Astrocyte (in vitro differentiated cells and primary cell): ENCODE measurements at regions not wholly inside any gene's neighbourhood (a gene's known extent, or its start where the extent isn't known, plus 50 kb on each side); places are given as distances from the start of the nearest gene placed in this dataset.
A peak's percentile ranks its signal among the peaks of the same experiment; 100 is the strongest.

Source experiments
- DNase-seq: peaks from one replicate; pipeline ENCODE4 v3.0.0-alpha.2; 2010; ENCODE audit warnings: low read depth
- FAIRE-seq: peaks from 2 replicates; lab custom pipeline; 2011; peaks lifted over from hg19 to GRCh38; lab: Jason Lieb, UNC
- H2AFZ ChIP-seq: 2 replicates; pipeline ENCODE4 v1.6.0; 2012; ENCODE audit warnings: low read depth, low read length, inconsistent platforms
- H3K27ac ChIP-seq: 2 replicates; pipeline ENCODE4 v1.5.1; 2011; ENCODE audit warnings: low read depth, low read length, inconsistent platforms
- H3K27me3 ChIP-seq: 2 replicates; pipeline ENCODE4 v1.6.0; 2011; ENCODE audit warnings: low read length, inconsistent platforms; ENCODE audit not compliant: insufficient read depth
- H3K36me3 ChIP-seq: 2 replicates; pipeline ENCODE4 v1.5.1; 2011; ENCODE audit warnings: low read length, inconsistent platforms; ENCODE audit not compliant: insufficient read depth
- H3K4me1 ChIP-seq: 2 replicates; pipeline ENCODE4 v1.5.1; 2011; ENCODE audit warnings: low read length, inconsistent platforms; ENCODE audit not compliant: insufficient read depth
- H3K4me2 ChIP-seq: 2 replicates; pipeline ENCODE4 v1.6.0; 2012; ENCODE audit warnings: low read length, inconsistent platforms
- H3K4me3 ChIP-seq: 2 replicates; pipeline ENCODE4 v1.5.1; 2011; ENCODE audit warnings: low read depth, mild to moderate bottlenecking, low read length, inconsistent platforms; ENCODE audit not compliant: insufficient read depth
- H3K79me2 ChIP-seq: 2 replicates; pipeline ENCODE4 v1.6.0; 2012; ENCODE audit warnings: mild to moderate bottlenecking, low read length, inconsistent platforms; ENCODE audit not compliant: insufficient read depth
- H3K9ac ChIP-seq: 2 replicates; pipeline ENCODE4 v1.6.0; 2012; ENCODE audit warnings: mild to moderate bottlenecking, low read length, inconsistent platforms
- H3K9me3 ChIP-seq: 2 replicates; pipeline ENCODE4 v1.5.1; 2012; ENCODE audit warnings: low read depth, mild to moderate bottlenecking, low read length, inconsistent platforms; ENCODE audit not compliant: insufficient read depth
- H4K20me1 ChIP-seq: 2 replicates; pipeline ENCODE4 v1.6.0; 2012; ENCODE audit warnings: low read length, inconsistent platforms; ENCODE audit not compliant: insufficient read depth
- H3K27ac Mint-ChIP-seq: one replicate; pipeline ENCODE4 v1.8.0; 2021; ENCODE audit warnings: mild to moderate bottlenecking, mixed read lengths; ENCODE audit not compliant: unreplicated experiment
- H3K27me3 Mint-ChIP-seq: one replicate; pipeline ENCODE4 v1.8.0; 2021; ENCODE audit warnings: low read depth, mixed read lengths; ENCODE audit not compliant: unreplicated experiment
- H3K36me3 Mint-ChIP-seq: one replicate; pipeline ENCODE4 v1.8.0; 2021; ENCODE audit warnings: low read depth, mixed read lengths; ENCODE audit not compliant: unreplicated experiment
- H3K4me1 Mint-ChIP-seq: one replicate; pipeline ENCODE4 v1.8.0; 2021; ENCODE audit warnings: low read depth, mixed read lengths; ENCODE audit not compliant: unreplicated experiment
- H3K4me3 Mint-ChIP-seq: one replicate; pipeline ENCODE4 v1.8.0; 2021; ENCODE audit warnings: mild to moderate bottlenecking, moderate library complexity, mixed read lengths; ENCODE audit not compliant: unreplicated experiment
- H3K9me3 Mint-ChIP-seq: one replicate; pipeline ENCODE4 v1.8.0; 2021; ENCODE audit warnings: mild to moderate bottlenecking, mixed read lengths; ENCODE audit not compliant: unreplicated experiment
- CTCF ChIP-seq: IDR thresholded peaks from 2 replicates; pipeline ENCODE4 v1.5.1; 2011; ENCODE audit warnings: low read depth, mild to moderate bottlenecking, inconsistent platforms, low read length, moderate library complexity; ENCODE audit not compliant: insufficient read depth
- EZH2 ChIP-seq: IDR thresholded peaks from 2 replicates; pipeline ENCODE4 v1.6.1; 2012; ENCODE audit warnings: mild to moderate bottlenecking, low read length, inconsistent platforms; ENCODE audit not compliant: insufficient read depth

DNA sequence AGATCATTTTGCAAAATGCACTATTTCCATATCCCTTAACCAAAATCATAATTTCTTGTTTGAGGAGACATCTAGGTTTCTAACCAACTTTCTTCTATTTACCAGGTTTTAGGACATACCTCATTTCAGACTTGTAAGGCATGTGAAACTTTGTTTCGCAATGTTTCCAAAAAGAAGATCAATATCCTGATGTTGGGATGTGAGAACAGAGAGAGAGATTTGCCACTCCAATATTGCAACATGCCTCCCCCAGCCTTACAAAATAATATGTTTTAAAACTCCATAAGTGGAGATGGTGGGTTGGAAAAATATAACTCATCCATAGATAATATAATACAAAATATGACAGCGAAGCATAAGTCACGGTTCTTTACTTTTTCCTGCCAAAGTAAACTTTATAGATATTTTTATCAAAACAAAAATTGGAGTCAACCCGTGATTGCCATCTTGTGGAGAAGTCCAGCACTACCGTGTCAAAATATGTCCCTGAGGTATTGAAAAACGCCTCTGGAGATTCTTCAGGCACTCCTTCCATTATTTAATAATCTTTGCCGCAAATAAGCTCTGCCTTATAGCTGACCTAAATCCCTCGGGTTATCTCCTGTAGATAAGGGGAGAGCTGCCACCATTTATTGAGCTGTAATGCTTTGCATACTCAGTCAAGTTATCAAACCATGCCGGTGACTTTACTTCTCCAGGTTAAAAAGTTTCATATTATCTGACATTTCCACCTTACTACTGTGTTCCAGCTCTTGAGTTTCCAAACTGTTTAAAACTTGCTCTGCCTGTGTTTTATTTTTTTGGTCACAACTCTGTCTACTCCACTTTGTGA, 534.2 kb downstream of the HACE1 start:
- peak overlapping the region; percentile 50 for H3K4me2 ChIP-seq
- no peaks in the 10 kb centered on the region for H4K20me1 ChIP-seq
- no peak for FAIRE-seq
- H3K9me3 ChIP-seq, result no peaks in the 10 kb centered on the region
- peak overlapping the region; percentile 12 for H3K9ac ChIP-seq
- no peak for DNase-seq
- H2AFZ ChIP-seq, result no peak overlapping the region
- Mint-ChIP-seq H3K4me3 (no peak overlapping the region), H3K9me3 (no peaks in the 10 kb centered on the region), H3K4me1 (peaks cover 6% of the 10 kb centered on the region), H3K27ac (no peak overlapping the region), H3K27me3 (peaks cover 2% of the 10 kb centered on the region), H3K36me3 (no peaks in the 10 kb centered on the region)
- H3K79me2 ChIP-seq, result no peaks in the 10 kb centered on the region
- TF ChIP-seq CTCF, result peak; percentile 80
- no peak for TF ChIP-seq EZH2
- H3K36me3 ChIP-seq, result no peaks in the 10 kb centered on the region
- peaks cover 4% of the 10 kb centered on the region for H3K4me1 ChIP-seq
- H3K27ac ChIP-seq, result no peak overlapping the region
- H3K4me3 ChIP-seq, result no peak overlapping the region
- peaks cover 3% of the 10 kb centered on the region for H3K27me3 ChIP-seq

DNA sequence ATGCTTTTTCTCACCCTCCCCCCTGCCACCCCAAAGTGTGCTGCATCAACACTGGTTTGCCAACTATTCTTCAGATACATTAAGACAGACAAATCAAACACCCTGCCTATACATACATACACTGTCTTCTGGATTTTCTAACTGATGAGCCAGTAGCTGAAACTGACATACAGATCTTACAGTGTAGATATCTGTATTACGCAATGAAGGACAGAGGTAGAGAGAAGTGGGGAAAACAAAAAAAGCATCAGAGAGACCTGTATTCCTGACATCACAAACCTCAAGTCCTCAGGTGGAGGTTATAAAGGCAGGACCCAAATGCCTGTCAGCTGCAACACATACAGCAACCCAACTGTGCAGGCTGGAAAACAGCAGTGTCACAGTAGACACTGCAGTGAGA, 535.4 kb downstream of the HACE1 start:
- DNase-seq (no peak), FAIRE-seq (no peak)
- Histone ChIP-seq H3K27ac (no peak overlapping the region), H3K4me1 (peaks cover 4% of the 10 kb centered on the region), H3K27me3 (peaks cover 3% of the 10 kb centered on the region), H3K36me3 (no peaks in the 10 kb centered on the region), H2AFZ (no peak overlapping the region), H3K79me2 (no peaks in the 10 kb centered on the region), H4K20me1 (no peaks in the 10 kb centered on the region), H3K4me2 (no peak overlapping the region), H3K9me3 (no peaks in the 10 kb centered on the region), H3K4me3 (no peak overlapping the region), H3K9ac (no peak overlapping the region)
- H3K27ac Mint-ChIP-seq, result no peak overlapping the region
- no peaks in the 10 kb centered on the region for H3K36me3 Mint-ChIP-seq
- H3K27me3 Mint-ChIP-seq, result peaks cover 2% of the 10 kb centered on the region
- H3K4me1 Mint-ChIP-seq, result peaks cover 6% of the 10 kb centered on the region
- H3K4me3 Mint-ChIP-seq, result no peak overlapping the region
- no peak for TF ChIP-seq CTCF
- TF ChIP-seq EZH2, result no peak
- H3K9me3 Mint-ChIP-seq, result no peaks in the 10 kb centered on the region

DNA sequence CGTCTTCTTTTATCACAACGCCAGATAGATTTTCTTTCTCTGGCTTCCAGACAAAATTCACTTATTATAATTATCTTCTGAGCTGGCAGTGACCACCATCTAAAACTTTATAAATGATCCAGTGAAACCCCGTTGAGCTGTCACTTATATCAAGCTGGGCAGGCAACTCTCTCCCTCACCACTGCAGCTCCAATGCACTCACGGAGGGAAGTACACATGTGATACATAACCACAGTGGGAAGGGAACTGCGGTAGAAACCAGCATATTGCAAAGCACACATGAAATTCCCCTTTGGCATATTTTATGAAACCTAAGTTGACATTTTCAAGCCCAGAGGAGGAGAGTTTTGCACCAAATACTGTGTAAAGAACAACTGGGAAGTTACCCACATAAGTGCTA, 536.9 kb downstream of the HACE1 start:
- Histone ChIP-seq H3K79me2 (no peaks in the 10 kb centered on the region), H3K9me3 (no peaks in the 10 kb centered on the region), H3K27me3 (peaks cover 3% of the 10 kb centered on the region), H3K27ac (no peak overlapping the region), H3K9ac (no peak overlapping the region), H4K20me1 (no peaks in the 10 kb centered on the region), H3K4me3 (no peak overlapping the region), H2AFZ (no peak overlapping the region), H3K4me1 (peaks cover 4% of the 10 kb centered on the region), H3K4me2 (no peak overlapping the region), H3K36me3 (no peaks in the 10 kb centered on the region)
- Mint-ChIP-seq H3K4me1 (peaks cover 6% of the 10 kb centered on the region), H3K27ac (no peak overlapping the region), H3K27me3 (peaks cover 2% of the 10 kb centered on the region), H3K4me3 (no peak overlapping the region), H3K9me3 (no peaks in the 10 kb centered on the region), H3K36me3 (no peaks in the 10 kb centered on the region)
- DNase-seq, result no peak
- TF ChIP-seq CTCF (no peak), EZH2 (no peak)
- no peak for FAIRE-seq
